PFSK-1 (cell line): ENCODE measurements at regions not wholly inside any gene's neighbourhood (a gene's known extent, or its start where the extent isn't known, plus 50 kb on each side); places are given as distances from the start of the nearest gene placed in this dataset.

Experiments used
- FOXP2 ChIP-seq: optimal IDR thresholded peaks from 2 replicates; pipeline ENCODE3; 2011; ENCODE audit warnings: borderline replicate concordance, control low read depth, inconsistent platforms; ENCODE audit not compliant: insufficient read depth; ENCODE audit errors: extremely low read length, extremely low read depth
- POLR2AphosphoS5 ChIP-seq: IDR thresholded peaks from 2 replicates; pipeline ENCODE4 v1.6.1; 2012; ENCODE audit warnings: low read depth, mild to moderate bottlenecking, control low read depth, low read length, moderate library complexity
- SIN3A ChIP-seq: IDR thresholded peaks from 2 replicates; pipeline ENCODE4 v1.6.1; 2012; ENCODE audit warnings: mild to moderate bottlenecking, low read length, moderate library complexity, borderline replicate concordance; ENCODE audit not compliant: insufficient read depth
- TAF1 ChIP-seq: IDR thresholded peaks from 2 replicates; pipeline ENCODE4 v1.6.1; 2012; ENCODE audit warnings: low read length, control low read depth, borderline replicate concordance; ENCODE audit not compliant: insufficient read depth
- TF ChIP-seq, protein P1 (sequence below), 2 experiments: IDR thresholded peaks; 2 replicates each; pipeline versions ENCODE4 v1.6.1 to v1.8.0; 2011 to 2012; ENCODE audit warnings: low read depth in 2 of 2, low read length in 2 of 2, control low read depth in 1 of 2, inconsistent platforms in 1 of 2, mild to moderate bottlenecking in 1 of 2, moderate library complexity in 1 of 2; ENCODE audit not compliant: insufficient read depth in 1 of 2

DNA sequence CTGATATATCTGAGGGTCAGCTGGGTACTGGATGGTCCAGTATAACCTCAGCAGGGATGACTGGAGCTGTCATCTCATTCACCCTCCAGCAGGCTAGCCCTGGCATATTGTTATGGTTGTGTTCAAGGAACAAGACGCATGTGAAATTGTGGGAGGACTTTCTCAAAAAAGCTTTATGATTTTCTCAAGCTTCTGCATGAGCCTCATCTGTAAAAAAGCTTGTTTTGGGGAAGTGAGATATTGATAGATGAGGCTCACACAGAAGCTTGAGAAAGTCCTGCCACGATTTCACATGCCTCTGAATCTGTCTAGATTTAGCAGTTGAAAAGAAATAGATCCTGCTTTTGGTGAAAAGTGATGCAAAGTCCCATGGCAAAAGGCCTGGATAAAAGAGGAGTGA lies 93.4 kb downstream of the SPCS3 start:
- no peak for TF ChIP-seq POLR2AphosphoS5
- TF ChIP-seq, protein P1, sequence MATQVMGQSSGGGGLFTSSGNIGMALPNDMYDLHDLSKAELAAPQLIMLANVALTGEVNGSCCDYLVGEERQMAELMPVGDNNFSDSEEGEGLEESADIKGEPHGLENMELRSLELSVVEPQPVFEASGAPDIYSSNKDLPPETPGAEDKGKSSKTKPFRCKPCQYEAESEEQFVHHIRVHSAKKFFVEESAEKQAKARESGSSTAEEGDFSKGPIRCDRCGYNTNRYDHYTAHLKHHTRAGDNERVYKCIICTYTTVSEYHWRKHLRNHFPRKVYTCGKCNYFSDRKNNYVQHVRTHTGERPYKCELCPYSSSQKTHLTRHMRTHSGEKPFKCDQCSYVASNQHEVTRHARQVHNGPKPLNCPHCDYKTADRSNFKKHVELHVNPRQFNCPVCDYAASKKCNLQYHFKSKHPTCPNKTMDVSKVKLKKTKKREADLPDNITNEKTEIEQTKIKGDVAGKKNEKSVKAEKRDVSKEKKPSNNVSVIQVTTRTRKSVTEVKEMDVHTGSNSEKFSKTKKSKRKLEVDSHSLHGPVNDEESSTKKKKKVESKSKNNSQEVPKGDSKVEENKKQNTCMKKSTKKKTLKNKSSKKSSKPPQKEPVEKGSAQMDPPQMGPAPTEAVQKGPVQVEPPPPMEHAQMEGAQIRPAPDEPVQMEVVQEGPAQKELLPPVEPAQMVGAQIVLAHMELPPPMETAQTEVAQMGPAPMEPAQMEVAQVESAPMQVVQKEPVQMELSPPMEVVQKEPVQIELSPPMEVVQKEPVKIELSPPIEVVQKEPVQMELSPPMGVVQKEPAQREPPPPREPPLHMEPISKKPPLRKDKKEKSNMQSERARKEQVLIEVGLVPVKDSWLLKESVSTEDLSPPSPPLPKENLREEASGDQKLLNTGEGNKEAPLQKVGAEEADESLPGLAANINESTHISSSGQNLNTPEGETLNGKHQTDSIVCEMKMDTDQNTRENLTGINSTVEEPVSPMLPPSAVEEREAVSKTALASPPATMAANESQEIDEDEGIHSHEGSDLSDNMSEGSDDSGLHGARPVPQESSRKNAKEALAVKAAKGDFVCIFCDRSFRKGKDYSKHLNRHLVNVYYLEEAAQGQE (IDR thresholded peaks at IDR 0.05; ENCODE audit: insufficient read depth in 1 of 2, low read depth in 2 of 2, low read length in 2 of 2), result no peak
- TF ChIP-seq TAF1, result no peak
- no peak for TF ChIP-seq SIN3A
- TF ChIP-seq FOXP2, result no peak
